Spleen (tissue), 11 donors: ENCODE measurements at regions not wholly inside any gene's neighbourhood (a gene's known extent, or its start where the extent isn't known, plus 50 kb on each side); places are given as distances from the start of the nearest gene placed in this dataset.

Experiments
- DNase-seq: peaks from one replicate; pipeline ENCODE4 v3.0.0-alpha.2; 2020
- H3K27ac ChIP-seq, 8 donors: fragments of 200-600 bp; sonication (generic) in 7 of 8; 1 replicate in 4 of 8; 2 replicates in 4 of 8; pipeline versions ENCODE4 v1.5.0 to v1.8.0; 2016 to 2021; ENCODE audit warnings: inconsistent platforms in 4 of 8, mild to moderate bottlenecking in 4 of 8, moderate library complexity in 1 of 8
- H3K27me3 ChIP-seq, 7 donors: fragments of 200-600 bp; sonication (generic) in 6 of 7; replicated peaks in 1 of 7; 1 replicate in 4 of 7; 2 replicates in 3 of 7; pipeline versions ENCODE4 v1.5.0 to v1.8.0; 2016 to 2021; ENCODE audit warnings: inconsistent platforms in 3 of 7, mild to moderate bottlenecking in 1 of 7
- H3K36me3 ChIP-seq, 6 donors: fragments of 200-600 bp; sonication (generic) in 5 of 6; 1 replicate in 4 of 6; 2 replicates in 2 of 6; pipeline versions ENCODE4 v1.5.0 to v1.8.0; 2016 to 2021; ENCODE audit warnings: inconsistent platforms in 2 of 6
- H3K4me1 ChIP-seq, 6 donors: fragments of 200-600 bp; sonication (generic) in 5 of 6; 1 replicate in 3 of 6; 2 replicates in 3 of 6; pipeline versions ENCODE4 v1.5.0 to v1.8.0; 2016 to 2021; ENCODE audit warnings: inconsistent platforms in 3 of 6
- H3K4me3 ChIP-seq, 8 donors: fragments of 200-600 bp; sonication (generic) in 7 of 8; 1 replicate in 4 of 8; 2 replicates in 4 of 8; pipeline versions ENCODE4 v1.5.0 to v1.8.0; 2016 to 2021; ENCODE audit warnings: inconsistent platforms in 4 of 8, mild to moderate bottlenecking in 4 of 8, moderate library complexity in 2 of 8
- H3K9me3 ChIP-seq, 8 donors: fragments of 200-600 bp; sonication (generic) in 7 of 8; 1 replicate in 4 of 8; 2 replicates in 4 of 8; pipeline versions ENCODE4 v1.5.0 to v1.8.0; 2016 to 2021; ENCODE audit warnings: inconsistent platforms in 4 of 8
- POLR2A ChIP-seq, 3 donors: fragments of 450-650 bp; IDR thresholded peaks; one replicate each; pipeline ENCODE4 v1.5.1; 2017; ENCODE audit warnings: antibody characterized with exemption in 3 of 3, mild to moderate bottlenecking in 1 of 3
- POLR2AphosphoS5 ChIP-seq, 3 donors: sonication (generic); formaldehyde crosslinking; IDR thresholded peaks; one replicate each; pipeline ENCODE4 v1.5.1; 2017; ENCODE audit warnings: antibody characterized with exemption in 3 of 3
- WGBS, 5 donors: extraction: QIAGEN DNeasy Blood & Tissue Kit in 3 of 5; methylation state at CpG; one replicate each; pipeline versions ENCODE4 v1.1.5 to v1.1.7; 2013 to 2018; 5-methylcytosine and 5-hydroxymethylcytosine counted together
- intact Hi-C: fragments of 100-400 bp; cut with DNase I; formaldehyde crosslinking; loops from one replicate; pipeline ENCODE4 v1.15.0; 2023; ENCODE audit warnings: low total_unique reads
- TF ChIP-seq, protein P1 (sequence below), 11 experiments: fragments of 200-600 bp in 7 of 11; fragments of 450-650 bp in 4 of 11; sonication (generic) in 4 of 11; IDR thresholded peaks in 8 of 11; conservative IDR thresholded peaks in 3 of 11; 1 replicate in 7 of 11; 2 replicates in 4 of 11; pipeline versions ENCODE4 v1.4.0 to v1.8.0; 2016 to 2021; ENCODE audit warnings: antibody characterized with exemption in 11 of 11, inconsistent platforms in 4 of 11, mild to moderate bottlenecking in 1 of 11
- donor health status: healthy with polysubstance abuse.
- donor health status: DM: no; HTN: no; CAD: no; lungs with moderate emphysema.
- donor health status: DM: no; HTN: no; CAD: no.
- donor health status: Bipolar disorder and iron deficiency.
- donor health status: healthy.
- donor health status: DM: no; HTN: no; CAD: no.
- donor health status: DM: yes; HTN: yes; CAD: no.

DNA sequence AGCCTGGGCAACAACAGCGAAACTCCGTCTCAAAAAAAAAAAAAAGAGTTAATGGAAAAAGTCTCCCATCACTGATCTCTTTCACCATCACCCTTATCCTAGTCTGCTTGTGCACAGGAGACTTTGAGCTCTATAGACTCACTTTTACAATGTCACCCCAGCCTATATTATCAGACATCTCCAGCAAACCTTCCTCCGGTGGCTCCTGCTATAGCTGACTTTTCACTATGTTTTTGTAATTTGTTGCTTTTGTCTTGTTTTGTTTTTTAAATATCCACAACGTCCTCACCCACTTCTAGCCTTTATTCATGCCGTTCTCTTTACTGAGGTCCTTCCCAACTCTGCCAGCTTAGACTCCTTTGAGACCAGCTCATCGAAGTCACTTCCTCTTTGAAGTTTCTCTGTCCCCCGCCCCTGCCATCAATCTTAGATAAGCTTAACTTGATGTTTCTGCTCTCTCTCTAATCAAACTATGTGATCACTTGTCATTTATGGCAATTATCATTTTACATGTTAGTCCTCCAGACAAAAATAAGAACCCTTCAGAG, 82.7 kb upstream of the CHD2 start:
- no peak for TF ChIP-seq POLR2A (IDR thresholded peaks at IDR 0.05)
- TF ChIP-seq, protein P1, sequence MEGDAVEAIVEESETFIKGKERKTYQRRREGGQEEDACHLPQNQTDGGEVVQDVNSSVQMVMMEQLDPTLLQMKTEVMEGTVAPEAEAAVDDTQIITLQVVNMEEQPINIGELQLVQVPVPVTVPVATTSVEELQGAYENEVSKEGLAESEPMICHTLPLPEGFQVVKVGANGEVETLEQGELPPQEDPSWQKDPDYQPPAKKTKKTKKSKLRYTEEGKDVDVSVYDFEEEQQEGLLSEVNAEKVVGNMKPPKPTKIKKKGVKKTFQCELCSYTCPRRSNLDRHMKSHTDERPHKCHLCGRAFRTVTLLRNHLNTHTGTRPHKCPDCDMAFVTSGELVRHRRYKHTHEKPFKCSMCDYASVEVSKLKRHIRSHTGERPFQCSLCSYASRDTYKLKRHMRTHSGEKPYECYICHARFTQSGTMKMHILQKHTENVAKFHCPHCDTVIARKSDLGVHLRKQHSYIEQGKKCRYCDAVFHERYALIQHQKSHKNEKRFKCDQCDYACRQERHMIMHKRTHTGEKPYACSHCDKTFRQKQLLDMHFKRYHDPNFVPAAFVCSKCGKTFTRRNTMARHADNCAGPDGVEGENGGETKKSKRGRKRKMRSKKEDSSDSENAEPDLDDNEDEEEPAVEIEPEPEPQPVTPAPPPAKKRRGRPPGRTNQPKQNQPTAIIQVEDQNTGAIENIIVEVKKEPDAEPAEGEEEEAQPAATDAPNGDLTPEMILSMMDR (IDR thresholded peaks at IDR 0.05 in 8 of 11, conservative IDR thresholded peaks at IDR 0.05 in 3 of 11): no peak
- TF ChIP-seq POLR2AphosphoS5 (IDR thresholded peaks at IDR 0.05): no peak
- WGBS, 5 donors: 44 to 53% (median 48%) methylated on average over 7 of the region's 7 CpGs
- Histone ChIP-seq H3K36me3 (no peaks in the 10 kb centered on the region), H3K4me3 (no peak overlapping the region), H3K9me3 (no peaks in the 10 kb centered on the region), H3K27me3 (no peaks in the 10 kb centered on the region), H3K27ac (peak overlapping the region in 5 of 8 donors; percentile 25 to 58 (median 37)), H3K4me1 (peaks cover 11 to 66% (median 35%) of the 10 kb centered on the region in 6 donors)
- intact Hi-C loops: no loop called here
- no peak for DNase-seq

DNA sequence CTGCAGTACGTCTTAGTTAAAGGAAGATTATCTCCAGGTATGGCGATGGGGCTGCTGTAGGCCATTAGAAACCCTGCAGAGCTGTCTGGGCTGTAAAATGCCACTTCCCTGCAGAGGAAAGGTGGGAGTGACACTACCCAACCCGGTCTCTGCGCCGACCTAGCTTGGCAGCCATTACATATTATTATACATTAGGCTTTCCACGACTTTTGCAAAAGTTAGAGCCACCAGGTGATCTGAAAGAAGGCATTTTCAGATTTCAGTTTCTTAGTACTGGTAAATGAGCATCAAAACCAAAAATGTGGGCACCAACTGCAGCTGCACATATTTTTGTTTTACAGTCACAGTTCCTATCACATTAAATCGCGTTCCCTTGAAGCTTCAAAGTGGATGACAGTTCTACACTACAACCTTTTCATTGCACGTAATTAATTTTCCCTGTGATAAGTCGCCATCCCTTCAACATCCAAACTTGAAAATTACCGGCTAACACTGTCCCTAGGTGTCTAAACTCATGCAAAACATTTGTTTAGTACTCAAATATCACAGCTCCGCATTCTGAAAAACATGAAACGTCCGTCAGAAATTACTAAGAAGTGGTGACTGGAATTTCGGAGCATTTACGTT, 81.4 kb upstream of the CHD2 start:
- Histone ChIP-seq H3K27ac (peak overlapping the region in 7 of 8 donors; percentile 77 to 90 (median 86)), H3K4me1 (peaks cover 11 to 66% (median 35%) of the 10 kb centered on the region in 6 donors), H3K9me3 (no peaks in the 10 kb centered on the region), H3K27me3 (no peaks in the 10 kb centered on the region), H3K36me3 (no peaks in the 10 kb centered on the region), H3K4me3 (no peak overlapping the region)
- DNase-seq: no peak
- 80 to 87% (median 82%) methylated on average over 16 of the region's 16 CpGs for WGBS, 5 donors
- no peak for TF ChIP-seq POLR2A (IDR thresholded peaks at IDR 0.05)
- no peak for TF ChIP-seq POLR2AphosphoS5 (IDR thresholded peaks at IDR 0.05)
- TF ChIP-seq, protein P1 (IDR thresholded peaks at IDR 0.05 in 8 of 11, conservative IDR thresholded peaks at IDR 0.05 in 3 of 11): no peak
- intact Hi-C loops: no loop called here

DNA sequence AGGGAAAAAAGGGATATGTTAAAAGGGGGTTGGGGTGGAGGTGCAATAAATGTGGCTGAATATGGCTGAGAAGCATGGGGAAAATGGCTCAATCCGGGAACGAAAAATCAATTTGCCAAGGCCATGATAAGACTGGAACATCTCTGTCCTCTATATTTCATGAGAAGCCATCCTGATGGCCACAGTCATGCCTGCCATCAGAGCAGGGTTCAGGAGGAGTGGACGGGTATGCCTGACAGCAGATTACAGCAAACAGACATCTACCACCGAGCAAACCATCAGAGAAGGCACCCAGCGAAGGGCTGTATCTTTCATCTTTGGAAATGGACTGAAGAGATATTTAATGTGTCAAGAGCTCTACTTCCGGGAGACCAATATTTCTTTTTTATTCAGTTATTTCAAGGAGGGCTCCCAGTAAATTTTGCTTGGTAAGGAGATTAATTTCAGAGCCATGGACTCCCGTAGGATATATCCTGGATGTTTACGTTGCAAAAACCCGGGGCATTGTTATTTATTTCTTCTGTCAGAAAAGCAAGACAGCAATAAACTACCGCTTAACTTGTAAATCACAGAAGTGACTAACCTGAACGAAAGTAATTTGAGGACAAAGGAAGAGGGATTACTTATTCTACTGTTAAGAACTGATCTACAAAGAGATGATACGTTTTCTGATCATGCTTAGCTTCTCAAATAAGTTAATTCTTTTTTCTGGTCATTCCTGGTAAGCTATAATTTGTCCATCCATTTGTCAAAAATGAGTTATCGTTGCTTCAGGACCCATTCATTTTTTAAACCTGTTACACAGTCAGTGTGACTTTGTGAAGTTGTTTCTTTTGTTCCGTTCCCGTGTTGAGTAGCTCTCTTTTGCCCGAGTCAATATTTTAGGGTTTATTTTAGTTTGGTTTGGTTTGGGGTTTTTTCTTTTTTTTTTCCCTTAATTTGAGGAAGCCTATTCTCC, 80.6 kb upstream of the CHD2 start:
- H3K27me3 ChIP-seq: no peaks in the 10 kb centered on the region
- DNase-seq: no peak
- H3K4me1 ChIP-seq: peaks cover 11 to 65% (median 35%) of the 10 kb centered on the region in 6 donors
- H3K9me3 ChIP-seq: no peaks in the 10 kb centered on the region
- H3K36me3 ChIP-seq: no peaks in the 10 kb centered on the region
- WGBS, 5 donors: 43 to 50% (median 49%) methylated on average over 16 of the region's 16 CpGs
- intact Hi-C loops: no loop called here
- peak overlapping the region; percentile 33 to 66 (median 38) for H3K4me3 ChIP-seq
- peak overlapping the region; percentile 71 to 90 (median 83) for H3K27ac ChIP-seq
- TF ChIP-seq, protein P1 (IDR thresholded peaks at IDR 0.05 in 8 of 11, conservative IDR thresholded peaks at IDR 0.05 in 3 of 11): no peak
- TF ChIP-seq POLR2AphosphoS5 (IDR thresholded peaks at IDR 0.05) (no peak), POLR2A (IDR thresholded peaks at IDR 0.05) (no peak)
